ENCODE measurements at regions not wholly inside any gene's neighbourhood (a gene's known extent, or its start where the extent isn't known, plus 50 kb on each side); places are given as distances from the start of the nearest gene placed in this dataset.

DNA sequence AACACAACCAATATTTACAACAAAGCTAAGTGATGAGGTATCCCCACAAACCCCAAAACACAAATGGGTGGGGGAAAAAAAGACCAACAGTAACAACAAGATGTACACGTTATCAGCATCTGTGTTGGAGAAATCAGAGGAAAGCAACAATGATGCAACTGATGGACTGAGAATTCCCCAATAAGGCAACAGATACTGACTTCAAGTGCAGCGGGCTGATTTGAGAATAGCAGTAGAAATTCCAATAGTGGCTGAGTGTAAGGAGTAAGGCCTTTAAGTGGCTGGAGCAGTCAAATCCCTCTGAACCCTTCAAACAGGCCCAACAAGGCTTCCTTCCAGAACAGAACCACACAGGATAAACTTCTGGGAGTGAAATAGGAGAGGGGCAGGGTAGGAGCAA is 97.6 kb downstream of the TM2D1 start:
- DNase-seq (ENCODE audit: extremely low read depth, low read depth): no peak
- TF ChIP-seq, protein P1, sequence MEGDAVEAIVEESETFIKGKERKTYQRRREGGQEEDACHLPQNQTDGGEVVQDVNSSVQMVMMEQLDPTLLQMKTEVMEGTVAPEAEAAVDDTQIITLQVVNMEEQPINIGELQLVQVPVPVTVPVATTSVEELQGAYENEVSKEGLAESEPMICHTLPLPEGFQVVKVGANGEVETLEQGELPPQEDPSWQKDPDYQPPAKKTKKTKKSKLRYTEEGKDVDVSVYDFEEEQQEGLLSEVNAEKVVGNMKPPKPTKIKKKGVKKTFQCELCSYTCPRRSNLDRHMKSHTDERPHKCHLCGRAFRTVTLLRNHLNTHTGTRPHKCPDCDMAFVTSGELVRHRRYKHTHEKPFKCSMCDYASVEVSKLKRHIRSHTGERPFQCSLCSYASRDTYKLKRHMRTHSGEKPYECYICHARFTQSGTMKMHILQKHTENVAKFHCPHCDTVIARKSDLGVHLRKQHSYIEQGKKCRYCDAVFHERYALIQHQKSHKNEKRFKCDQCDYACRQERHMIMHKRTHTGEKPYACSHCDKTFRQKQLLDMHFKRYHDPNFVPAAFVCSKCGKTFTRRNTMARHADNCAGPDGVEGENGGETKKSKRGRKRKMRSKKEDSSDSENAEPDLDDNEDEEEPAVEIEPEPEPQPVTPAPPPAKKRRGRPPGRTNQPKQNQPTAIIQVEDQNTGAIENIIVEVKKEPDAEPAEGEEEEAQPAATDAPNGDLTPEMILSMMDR (IDR thresholded peaks at IDR 0.05; ENCODE audit: low read depth, low read length): no peak

DNA sequence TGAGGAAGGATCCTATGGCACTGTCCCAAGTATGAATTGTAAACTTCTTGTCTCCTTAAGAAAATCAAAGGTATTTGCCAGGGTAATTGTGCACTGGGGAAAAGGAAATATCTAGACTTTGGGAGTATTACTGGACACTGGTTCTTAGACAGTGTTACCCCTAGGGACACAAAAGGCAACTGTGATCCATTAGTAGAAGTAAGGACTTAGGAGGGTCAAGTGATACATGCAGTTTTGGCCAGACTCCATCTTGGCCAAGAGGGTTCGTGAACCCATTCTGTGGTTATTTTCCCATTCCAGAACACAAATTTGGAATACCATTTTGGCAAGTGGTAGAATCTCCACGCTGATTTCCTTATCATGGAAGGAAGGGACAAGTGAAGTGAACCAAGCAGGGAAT is 98.1 kb downstream of the TM2D1 start:
- DNase-seq (ENCODE audit: extremely low read depth, low read depth): no peak
- TF ChIP-seq, protein P1 (IDR thresholded peaks at IDR 0.05; ENCODE audit: low read depth, low read length): no peak

DNA sequence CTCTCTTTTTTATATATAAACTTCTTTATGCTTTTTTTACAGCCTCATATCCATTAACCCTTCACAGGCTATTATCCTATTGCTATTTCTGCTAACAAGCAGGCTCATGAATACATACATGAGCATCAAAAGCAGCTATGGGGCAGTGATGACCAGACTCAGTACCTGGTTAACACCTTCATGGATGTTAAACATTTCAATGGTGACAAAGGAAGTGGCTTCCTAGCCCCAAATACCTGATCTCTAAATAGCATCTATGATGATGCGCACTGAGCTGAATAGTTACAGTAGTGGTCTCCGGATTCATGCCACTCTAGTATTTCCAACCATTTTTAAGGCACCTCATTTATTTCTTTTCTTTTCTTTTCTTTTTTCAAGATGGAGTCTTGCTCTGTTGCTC is 101.1 kb downstream of the TM2D1 start:
- TF ChIP-seq, protein P1 (IDR thresholded peaks at IDR 0.05; ENCODE audit: low read depth, low read length): no peak

DNA sequence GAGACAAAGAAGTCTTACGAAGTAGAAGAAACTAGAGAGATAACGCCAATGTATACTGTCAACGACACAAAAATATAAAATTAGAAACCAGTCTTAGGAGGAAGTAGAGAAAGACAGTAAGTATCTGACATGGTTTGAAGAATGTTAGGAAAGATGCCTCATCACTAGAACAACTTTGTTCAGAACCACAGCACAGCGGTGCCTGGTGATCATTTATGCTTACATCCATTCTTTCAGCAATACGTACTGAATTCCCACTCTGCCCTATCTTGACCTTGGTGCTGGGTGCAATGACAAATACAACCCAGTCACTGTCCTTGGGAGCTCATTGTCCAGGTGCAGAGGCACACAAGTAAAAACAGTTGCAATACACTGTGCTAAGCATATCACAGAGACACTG is 104.4 kb downstream of the TM2D1 start:
- DNase-seq (ENCODE audit: extremely low read depth, low read depth): no peak
- TF ChIP-seq, protein P1 (IDR thresholded peaks at IDR 0.05; ENCODE audit: low read depth, low read length): no peak

More for the DNA sequence above, 101.1 kb downstream of the TM2D1 start:
- DNase-seq (ENCODE audit: extremely low read depth, low read depth): no peak

DNA sequence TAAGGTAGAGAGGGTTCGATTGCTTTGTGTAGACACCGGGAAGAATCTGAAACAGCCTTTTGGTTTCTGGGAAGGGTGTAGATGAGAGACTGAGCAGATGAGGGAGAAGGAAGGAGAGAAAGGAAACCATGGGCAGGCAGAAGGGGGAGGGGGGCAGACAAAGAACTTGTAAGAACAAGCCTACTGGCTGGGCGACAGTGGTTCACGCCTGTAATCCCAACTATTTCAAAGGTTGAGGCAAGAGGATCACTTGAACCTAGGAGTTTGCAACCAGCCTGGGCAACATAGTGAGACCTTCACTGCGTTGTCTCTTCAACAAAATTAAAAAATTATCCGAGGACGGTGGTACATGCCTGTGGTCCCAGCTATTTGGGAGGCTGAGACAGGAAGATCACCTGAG is 106.2 kb downstream of the TM2D1 start:
- DNase-seq (ENCODE audit: extremely low read depth, low read depth): no peak
- TF ChIP-seq, protein P1 (IDR thresholded peaks at IDR 0.05; ENCODE audit: low read depth, low read length): no peak

DNA sequence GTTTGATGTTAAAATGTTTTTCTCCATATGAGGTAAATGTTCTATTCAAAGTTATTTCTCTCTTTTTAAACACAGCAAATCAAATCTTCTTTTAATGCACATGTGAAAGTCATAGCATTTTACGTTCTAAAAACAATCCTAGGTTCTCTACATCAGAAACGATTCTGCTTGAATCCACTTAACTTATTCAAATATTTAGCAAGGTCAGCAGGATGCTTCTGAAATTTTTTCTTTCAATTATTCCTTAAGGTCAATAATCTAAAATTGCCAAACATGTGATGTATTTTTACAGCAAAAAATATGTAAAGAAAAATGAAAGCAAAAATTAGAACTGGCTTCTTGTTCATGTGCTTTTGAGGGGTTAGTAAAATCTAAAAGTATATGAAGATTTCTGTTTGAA is 106.7 kb downstream of the TM2D1 start:
- no peak for DNase-seq (ENCODE audit: extremely low read depth, low read depth)
- TF ChIP-seq, protein P1 (IDR thresholded peaks at IDR 0.05; ENCODE audit: low read depth, low read length): no peak

DNA sequence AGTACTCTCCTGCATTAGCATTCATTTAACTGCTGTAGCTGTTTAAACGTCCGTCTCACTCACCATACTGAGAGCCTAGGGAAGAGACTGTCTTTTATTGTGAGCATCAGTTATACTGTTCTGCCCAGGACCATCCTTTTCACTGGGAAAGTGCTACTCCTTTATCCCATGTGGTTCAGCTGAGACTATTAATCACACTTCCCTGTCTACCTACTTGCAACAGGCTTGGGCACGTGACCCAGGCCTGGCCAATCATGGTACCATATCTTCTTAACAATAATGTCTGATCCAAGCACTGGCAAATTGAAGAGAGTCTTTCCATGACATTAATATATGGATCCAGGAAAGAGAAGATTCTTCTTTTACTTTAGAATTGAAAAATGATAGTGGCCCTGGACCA is 108.1 kb downstream of the TM2D1 start:
- TF ChIP-seq, protein P1 (IDR thresholded peaks at IDR 0.05; ENCODE audit: low read depth, low read length): no peak
- DNase-seq (ENCODE audit: extremely low read depth, low read depth): no peak

Measured in AG09319 (cell line).